ENCODE measurements at regions not wholly inside any gene's neighbourhood (a gene's known extent, or its start where the extent isn't known, plus 50 kb on each side); places are given as distances from the start of the nearest gene placed in this dataset.

GRCh38 chr6:3939368-3939958 is 90.3 kb downstream of the FAM50B start:
- Histone ChIP-seq H3K27me3 (no peaks in the 10 kb centered on the region), H3K4me1 (no peaks in the 10 kb centered on the region), H3K27ac (no peak overlapping the region), H3K36me3 (replicated peaks in 1 of 2; ENCODE audit: insufficient read depth in 1 of 2, low read depth in 2 of 2) (no peaks in the 10 kb centered on the region), H3K9me3 (no peaks in the 10 kb centered on the region), H3K4me3 (no peak overlapping the region)
- TF ChIP-seq POLR2A (IDR thresholded peaks at IDR 0.05) = no peak
- TF ChIP-seq, protein P1, sequence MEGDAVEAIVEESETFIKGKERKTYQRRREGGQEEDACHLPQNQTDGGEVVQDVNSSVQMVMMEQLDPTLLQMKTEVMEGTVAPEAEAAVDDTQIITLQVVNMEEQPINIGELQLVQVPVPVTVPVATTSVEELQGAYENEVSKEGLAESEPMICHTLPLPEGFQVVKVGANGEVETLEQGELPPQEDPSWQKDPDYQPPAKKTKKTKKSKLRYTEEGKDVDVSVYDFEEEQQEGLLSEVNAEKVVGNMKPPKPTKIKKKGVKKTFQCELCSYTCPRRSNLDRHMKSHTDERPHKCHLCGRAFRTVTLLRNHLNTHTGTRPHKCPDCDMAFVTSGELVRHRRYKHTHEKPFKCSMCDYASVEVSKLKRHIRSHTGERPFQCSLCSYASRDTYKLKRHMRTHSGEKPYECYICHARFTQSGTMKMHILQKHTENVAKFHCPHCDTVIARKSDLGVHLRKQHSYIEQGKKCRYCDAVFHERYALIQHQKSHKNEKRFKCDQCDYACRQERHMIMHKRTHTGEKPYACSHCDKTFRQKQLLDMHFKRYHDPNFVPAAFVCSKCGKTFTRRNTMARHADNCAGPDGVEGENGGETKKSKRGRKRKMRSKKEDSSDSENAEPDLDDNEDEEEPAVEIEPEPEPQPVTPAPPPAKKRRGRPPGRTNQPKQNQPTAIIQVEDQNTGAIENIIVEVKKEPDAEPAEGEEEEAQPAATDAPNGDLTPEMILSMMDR (IDR thresholded peaks at IDR 0.05) = no peak
- ATAC-seq (no peak), DNase-seq (no peak)
- intact Hi-C loops (cut with DNase I) = loop anchor here (10.0 kb wide), 1 partner anchor 55 kb away; no protein-coding TSS in a partner anchor
- WGBS, 2 donors = 71 to 84% methylated on average over 4 to 7 of the region's 7 CpGs

DNA sequence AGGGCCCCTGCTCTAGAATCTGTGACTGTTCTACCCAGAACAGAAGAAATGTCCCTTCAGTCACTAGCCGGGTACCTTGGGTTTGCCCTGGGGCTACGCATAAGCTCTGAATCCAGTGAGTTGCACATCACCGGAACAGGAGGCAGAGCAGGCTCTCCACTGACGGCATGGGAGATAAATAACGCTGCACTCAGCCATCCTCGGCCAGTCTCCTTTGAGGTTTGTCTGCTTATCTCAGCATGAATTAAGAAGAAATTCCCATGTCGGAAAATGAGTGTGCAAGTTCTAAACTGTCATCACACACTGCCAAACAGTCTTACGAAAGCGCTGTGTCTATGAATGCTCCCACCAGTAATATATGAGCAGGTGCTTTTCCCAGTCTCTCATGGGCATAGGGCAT is 90.8 kb downstream of the FAM50B start:
- intact Hi-C loops (cut with DNase I) = loop anchor here (10.0 kb wide), 1 partner anchor 55 kb away; no protein-coding TSS in a partner anchor

DNA sequence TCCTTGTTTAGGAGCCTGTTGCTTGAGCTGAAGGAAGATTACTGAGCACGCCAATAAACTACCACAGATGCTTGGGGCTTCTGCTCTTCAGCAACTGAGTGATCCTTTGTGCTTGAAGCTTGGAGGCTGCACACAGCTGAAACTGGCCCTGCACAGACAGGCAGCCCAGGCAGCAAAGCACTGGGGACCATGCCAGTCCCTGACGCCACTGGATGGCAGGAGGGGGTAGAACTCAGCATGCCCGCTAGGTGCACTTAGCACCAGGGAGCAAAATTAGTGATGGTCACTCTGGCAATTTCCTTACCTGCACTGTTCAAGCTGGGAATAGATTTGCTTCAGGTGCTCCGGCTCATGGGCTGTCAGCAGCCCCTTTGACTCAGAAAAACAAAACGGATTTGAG is 91.5 kb downstream of the FAM50B start:
- Histone ChIP-seq H3K36me3 (replicated peaks in 1 of 2; ENCODE audit: insufficient read depth in 1 of 2, low read depth in 2 of 2) (no peaks in the 10 kb centered on the region), H3K4me3 (no peak overlapping the region), H3K9me3 (no peaks in the 10 kb centered on the region), H3K27me3 (no peaks in the 10 kb centered on the region), H3K27ac (no peak overlapping the region), H3K4me1 (no peaks in the 10 kb centered on the region)
- TF ChIP-seq, protein P1 (IDR thresholded peaks at IDR 0.05) = no peak
- no peak for TF ChIP-seq POLR2A (IDR thresholded peaks at IDR 0.05)
- intact Hi-C loops (cut with DNase I) = no loop called here
- DNase-seq (no peak), ATAC-seq (no peak)
- WGBS, 2 donors = 77 to 83% methylated on average over 3 to 5 of the region's 5 CpGs

More for the DNA sequence above, 90.8 kb downstream of the FAM50B start:
- Histone ChIP-seq H3K4me3 (no peak overlapping the region), H3K4me1 (no peaks in the 10 kb centered on the region), H3K9me3 (no peaks in the 10 kb centered on the region), H3K27ac (no peak overlapping the region), H3K27me3 (no peaks in the 10 kb centered on the region), H3K36me3 (replicated peaks in 1 of 2; ENCODE audit: insufficient read depth in 1 of 2, low read depth in 2 of 2) (no peaks in the 10 kb centered on the region)
- 73 to 82% methylated on average over 9 of the region's 9 CpGs for WGBS, 2 donors
- TF ChIP-seq POLR2A (IDR thresholded peaks at IDR 0.05) = no peak
- TF ChIP-seq, protein P1 (IDR thresholded peaks at IDR 0.05) = no peak
- ATAC-seq = peak; percentile 55
- no peak for DNase-seq

GRCh38 chr6:3943331-3943765 is 94.2 kb downstream of the FAM50B start:
- Histone ChIP-seq H3K9me3 (no peaks in the 10 kb centered on the region), H3K4me3 (no peak overlapping the region), H3K27me3 (no peaks in the 10 kb centered on the region), H3K4me1 (no peaks in the 10 kb centered on the region), H3K36me3 (replicated peaks in 1 of 2; ENCODE audit: insufficient read depth in 1 of 2, low read depth in 2 of 2) (no peaks in the 10 kb centered on the region), H3K27ac (no peak overlapping the region)
- 35 to 43% methylated on average over 12 of the region's 12 CpGs for WGBS, 2 donors
- DNase-seq (no peak), ATAC-seq (peak; percentile 41)
- intact Hi-C loops (cut with DNase I) = no loop called here
- TF ChIP-seq, protein P1 (IDR thresholded peaks at IDR 0.05) = no peak
- TF ChIP-seq POLR2A (IDR thresholded peaks at IDR 0.05) = no peak

GRCh38 chr6:3944246-3944645 is 95.1 kb downstream of the FAM50B start:
- intact Hi-C loops (cut with DNase I) = no loop called here
- Histone ChIP-seq H3K36me3 (replicated peaks in 1 of 2; ENCODE audit: insufficient read depth in 1 of 2, low read depth in 2 of 2) (no peaks in the 10 kb centered on the region), H3K4me3 (no peak overlapping the region), H3K9me3 (no peaks in the 10 kb centered on the region), H3K27ac (no peak overlapping the region), H3K4me1 (no peaks in the 10 kb centered on the region), H3K27me3 (no peaks in the 10 kb centered on the region)
- WGBS, 2 donors = 73 to 75% methylated on average over 5 of the region's 5 CpGs
- TF ChIP-seq, protein P1 (IDR thresholded peaks at IDR 0.05) = no peak
- no peak for TF ChIP-seq POLR2A (IDR thresholded peaks at IDR 0.05)
- DNase-seq (no peak), ATAC-seq (no peak)
